ENCODE measurements at regions not wholly inside any gene's neighbourhood (a gene's known extent, or its start where the extent isn't known, plus 50 kb on each side); places are given as distances from the start of the nearest gene placed in this dataset.

- DNase-seq (ENCODE audit: low spot score): no peak
- in situ Hi-C loops (cut with HindIII; ENCODE audit: low sequenced_read_pairs): no loop called here
Observed at GRCh38 chr11:116519499-116519898, 253.3 kb downstream of the BUD13 start.

GRCh38 chr11:116518141-116518540 lies 254.6 kb downstream of the BUD13 start:
- in situ Hi-C loops (cut with HindIII; ENCODE audit: low sequenced_read_pairs): no loop called here
- no peak for DNase-seq (ENCODE audit: low spot score)

- in situ Hi-C loops (cut with HindIII; ENCODE audit: low sequenced_read_pairs): no loop called here
- DNase-seq (ENCODE audit: low spot score): no peak
Observed at GRCh38 chr11:116517584-116517983, 255.2 kb downstream of the BUD13 start.

GRCh38 chr11:116517077-116517476 lies 255.7 kb downstream of the BUD13 start:
- in situ Hi-C loops (cut with HindIII; ENCODE audit: low sequenced_read_pairs): no loop called here
- DNase-seq (ENCODE audit: low spot score): no peak

GRCh38 chr11:116515664-116516184 lies 257.1 kb downstream of the BUD13 start:
- DNase-seq (ENCODE audit: low spot score): no peak
- in situ Hi-C loops (cut with HindIII; ENCODE audit: low sequenced_read_pairs): no loop called here

- in situ Hi-C loops (cut with HindIII; ENCODE audit: low sequenced_read_pairs): no loop called here
- no peak for DNase-seq (ENCODE audit: low spot score)
Observed at GRCh38 chr11:116513894-116514293, 258.9 kb downstream of the BUD13 start.

GRCh38 chr11:116513278-116513823 lies 259.4 kb downstream of the BUD13 start:
- in situ Hi-C loops (cut with HindIII; ENCODE audit: low sequenced_read_pairs): no loop called here
- no peak for DNase-seq (ENCODE audit: low spot score)

GRCh38 chr11:116512841-116513240 lies 259.9 kb downstream of the BUD13 start:
- DNase-seq (ENCODE audit: low spot score): no peak
- in situ Hi-C loops (cut with HindIII; ENCODE audit: low sequenced_read_pairs): no loop called here

- in situ Hi-C loops (cut with HindIII; ENCODE audit: low sequenced_read_pairs): no loop called here
- no peak for DNase-seq (ENCODE audit: low spot score)
Observed at GRCh38 chr11:116511684-116512083, 261.1 kb downstream of the BUD13 start.

- in situ Hi-C loops (cut with HindIII; ENCODE audit: low sequenced_read_pairs): no loop called here
- no peak for DNase-seq (ENCODE audit: low spot score)
Observed at GRCh38 chr11:116510886-116511650, 261.7 kb downstream of the BUD13 start.

GRCh38 chr11:116510166-116510565 lies 262.6 kb downstream of the BUD13 start:
- DNase-seq (ENCODE audit: low spot score): no peak
- in situ Hi-C loops (cut with HindIII; ENCODE audit: low sequenced_read_pairs): no loop called here

- in situ Hi-C loops (cut with HindIII; ENCODE audit: low sequenced_read_pairs): no loop called here
- peak; percentile 30 for DNase-seq (ENCODE audit: low spot score)
Observed at GRCh38 chr11:116509551-116509950, 263.2 kb downstream of the BUD13 start.

- no peak for DNase-seq (ENCODE audit: low spot score)
- in situ Hi-C loops (cut with HindIII; ENCODE audit: low sequenced_read_pairs): no loop called here
Observed at GRCh38 chr11:116507849-116508695, 264.7 kb downstream of the BUD13 start.

GRCh38 chr11:116507016-116507415 lies 265.8 kb downstream of the BUD13 start:
- in situ Hi-C loops (cut with HindIII; ENCODE audit: low sequenced_read_pairs): no loop called here
- no peak for DNase-seq (ENCODE audit: low spot score)

- DNase-seq (ENCODE audit: low spot score): no peak
Observed at GRCh38 chr11:116506263-116506825, 266.4 kb downstream of the BUD13 start.

GRCh38 chr11:116505298-116506262 lies 267.2 kb downstream of the BUD13 start:
- in situ Hi-C loops (cut with HindIII; ENCODE audit: low sequenced_read_pairs): no loop called here
- DNase-seq (ENCODE audit: low spot score): no peak

More at GRCh38 chr11:116506263-116506825, 266.4 kb downstream of the BUD13 start:
- in situ Hi-C loops (cut with HindIII; ENCODE audit: low sequenced_read_pairs): no loop called here

GRCh38 chr11:116504541-116505297 lies 268.1 kb downstream of the BUD13 start:
- DNase-seq (ENCODE audit: low spot score): no peak
- in situ Hi-C loops (cut with HindIII; ENCODE audit: low sequenced_read_pairs): no loop called here

Measured in G401 (cell line).